Neuronal stem cell (in vitro differentiated cells): ENCODE measurements at regions not wholly inside any gene's neighbourhood (a gene's known extent, or its start where the extent isn't known, plus 50 kb on each side); places are given as distances from the start of the nearest gene placed in this dataset.

Source experiments
- DNase-seq: peaks from one replicate; pipeline ENCODE4 v3.0.0-alpha.2; 2013; ENCODE audit warnings: low spot score
- H2AFZ ChIP-seq: one replicate; pipeline ENCODE4 v1.6.1; 2013; ENCODE audit warnings: mild to moderate bottlenecking, low read length, inconsistent platforms
- H2AK5ac ChIP-seq: 2 replicates; pipeline ENCODE4 v1.6.1; 2013; ENCODE audit warnings: low read depth, mild to moderate bottlenecking, inconsistent platforms, low read length, moderate library complexity, mixed read lengths
- H2BK120ac ChIP-seq: 2 replicates; pipeline ENCODE4 v1.6.1; 2013; ENCODE audit warnings: low read depth, mild to moderate bottlenecking, inconsistent platforms, low read length, moderate library complexity, mixed read lengths
- H2BK12ac ChIP-seq: one replicate; pipeline ENCODE4 v1.6.1; 2013; ENCODE audit warnings: low read length, inconsistent platforms
- H2BK15ac ChIP-seq: 2 replicates; pipeline ENCODE4 v1.6.1; 2013; ENCODE audit warnings: mild to moderate bottlenecking, low read length, inconsistent platforms, mixed read lengths
- H2BK5ac ChIP-seq: one replicate; pipeline ENCODE4 v1.6.1; 2013; ENCODE audit warnings: inconsistent platforms, mild to moderate bottlenecking, low read length, moderate library complexity
- H3K14ac ChIP-seq: one replicate; pipeline ENCODE4 v1.6.1; 2013; ENCODE audit warnings: low read length, inconsistent platforms
- H3K18ac ChIP-seq: 2 replicates; pipeline ENCODE4 v1.6.1; 2013; ENCODE audit warnings: low read length, inconsistent platforms
- H3K23ac ChIP-seq: 2 replicates; pipeline ENCODE4 v1.6.1; 2013; ENCODE audit warnings: low read depth, mild to moderate bottlenecking, mixed read lengths, low read length, inconsistent platforms; ENCODE audit not compliant: poor library complexity
- H3K27ac ChIP-seq: replicated peaks from 3 replicates; pipeline ENCODE4 v1.5.1; 2013; ENCODE audit warnings: low read length, inconsistent platforms
- H3K27me3 ChIP-seq, 3 experiments: 2 replicates each; pipeline ENCODE4 v1.6.1; 2013; ENCODE audit warnings: low read length in 3 of 3, mild to moderate bottlenecking in 2 of 3, inconsistent platforms in 1 of 3, low read depth in 1 of 3, mixed read lengths in 1 of 3, moderate library complexity in 1 of 3; ENCODE audit not compliant: control insufficient read depth in 3 of 3, insufficient read depth in 3 of 3
- H3K36me3 ChIP-seq, 2 donors: replicated peaks in 1 of 2; 2 replicates each; pipeline ENCODE4 v1.6.1; 2013; ENCODE audit warnings: low read length in 2 of 2; ENCODE audit not compliant: control insufficient read depth in 2 of 2, insufficient read depth in 2 of 2
- H3K4ac ChIP-seq: 2 replicates; pipeline ENCODE4 v1.6.1; 2013; ENCODE audit warnings: inconsistent platforms, mild to moderate bottlenecking, low read length, moderate library complexity
- H3K4me1 ChIP-seq, 2 donors: 1 replicate in 1 of 2; 2 replicates in 1 of 2; pipeline ENCODE4 v1.6.1; 2013; ENCODE audit warnings: low read length in 2 of 2, low read depth in 1 of 2; ENCODE audit not compliant: control insufficient read depth in 2 of 2, insufficient read depth in 1 of 2
- H3K4me2 ChIP-seq: one replicate; pipeline ENCODE4 v1.6.1; 2013; ENCODE audit warnings: mild to moderate bottlenecking, low read length, inconsistent platforms; ENCODE audit not compliant: insufficient read depth, poor library complexity, severe bottlenecking
- H3K4me3 ChIP-seq, 2 donors: 2 replicates each; pipeline ENCODE4 v1.5.1; 2013; ENCODE audit warnings: low read length in 2 of 2, mild to moderate bottlenecking in 2 of 2, inconsistent platforms in 1 of 2, moderate library complexity in 1 of 2
- H3K79me1 ChIP-seq: one replicate; pipeline ENCODE4 v1.6.1; 2013; ENCODE audit warnings: low read depth, mild to moderate bottlenecking, inconsistent platforms, low read length, moderate library complexity
- H3K9ac ChIP-seq: one replicate; pipeline ENCODE4 v1.6.1; 2013; ENCODE audit warnings: mild to moderate bottlenecking, low read depth, low read length, inconsistent platforms; ENCODE audit not compliant: poor library complexity
- H3K9me3 ChIP-seq, 2 donors: replicated peaks in 1 of 2; 2 replicates each; pipeline versions ENCODE3 to v1.6.1; 2013; ENCODE audit warnings: low read length in 2 of 2, mild to moderate bottlenecking in 2 of 2, inconsistent platforms in 1 of 2, low read depth in 1 of 2, mixed read lengths in 1 of 2, moderate library complexity in 1 of 2; ENCODE audit not compliant: control insufficient read depth in 2 of 2, insufficient read depth in 1 of 2
- H4K8ac ChIP-seq: one replicate; pipeline ENCODE4 v1.6.1; 2013; ENCODE audit warnings: low read depth, mild to moderate bottlenecking, inconsistent platforms, low read length, moderate library complexity
- H4K91ac ChIP-seq: one replicate; pipeline ENCODE4 v1.6.1; 2013; ENCODE audit warnings: low read length, low read depth, mild to moderate bottlenecking, inconsistent platforms; ENCODE audit not compliant: poor library complexity
- WGBS, 2 donors: extraction: QIAGEN DNeasy Blood & Tissue Kit; methylation state at CpG; one replicate each; pipeline ENCODE4 v1.1.7; 2013; ENCODE audit warnings: missing lambda C conversion rate in 2 of 2, mixed read lengths in 1 of 2; ENCODE audit not compliant: insufficient read length in 2 of 2, insufficient replicate concordance in 1 of 2; ENCODE audit errors: extremely low coverage in 2 of 2; 5-methylcytosine and 5-hydroxymethylcytosine counted together

DNA sequence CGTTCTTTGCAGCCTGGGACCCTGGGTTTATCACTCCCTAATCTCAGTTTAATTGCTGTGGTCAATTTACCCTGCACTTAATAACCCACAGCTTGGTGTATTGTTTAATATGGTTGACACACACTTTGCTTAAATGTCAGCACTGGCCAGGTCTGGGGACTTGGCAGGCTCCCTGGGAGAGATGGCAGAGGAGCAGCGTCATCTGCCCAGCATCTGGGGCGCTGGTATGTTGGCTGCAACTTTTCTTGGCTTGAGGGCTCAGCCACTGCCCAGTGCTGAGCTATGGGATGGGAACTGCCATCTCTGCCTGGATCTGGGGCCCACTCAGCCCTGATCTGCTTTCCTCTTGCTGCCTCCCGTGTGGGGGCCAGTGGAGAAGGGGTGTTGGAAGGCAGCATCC lies 115.7 kb upstream of the IRX3 start:
- Histone ChIP-seq H3K23ac (no peak overlapping the region), H3K4me3 (no peak overlapping the region), H3K79me1 (no peaks in the 10 kb centered on the region), H2BK12ac (no peak overlapping the region), H3K9ac (no peak overlapping the region), H3K27ac (no peak overlapping the region), H3K14ac (no peak overlapping the region), H3K27me3 (peaks cover 0 to 12% (median 0%) of the 10 kb centered on the region in 3 experiments), H2BK120ac (no peak overlapping the region), H2BK5ac (peak overlapping the region; percentile 8), H3K4ac (no peak overlapping the region), H4K91ac (no peak overlapping the region), H3K18ac (peak overlapping the region; percentile 8), H3K4me1 (peaks cover 0 to 2% of the 10 kb centered on the region in 2 donors), H4K8ac (no peak overlapping the region), H3K9me3 (peaks cover 0 to 2% of the 10 kb centered on the region in 2 donors), H2AFZ (no peak overlapping the region), H3K4me2 (no peak overlapping the region), H2AK5ac (no peak overlapping the region), H3K36me3 (no peaks in the 10 kb centered on the region), H2BK15ac (no peak overlapping the region)
- no peak for DNase-seq
- WGBS, 2 donors = no CpG with 5 or more reads among the region's 4 CpGs

DNA sequence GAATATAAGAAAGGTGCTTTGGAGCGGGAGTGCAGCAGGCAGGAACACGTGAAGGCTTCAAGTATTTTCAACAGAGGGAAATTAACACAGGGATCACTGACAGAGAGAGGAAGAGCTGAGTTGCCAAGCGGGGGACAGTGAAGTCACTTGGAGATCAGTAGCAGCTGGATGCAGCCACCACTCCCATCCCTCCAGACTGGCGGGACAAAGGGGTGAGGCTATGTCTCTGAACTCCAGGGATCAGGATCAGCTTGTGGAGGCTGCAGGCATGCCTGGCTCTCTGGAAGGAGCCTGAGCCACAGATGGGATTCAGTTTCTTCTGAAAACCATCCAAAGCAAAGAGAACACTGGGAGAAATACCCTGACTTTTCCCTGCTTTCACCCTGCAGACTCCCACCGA lies 113.7 kb upstream of the IRX3 start:
- Histone ChIP-seq H4K91ac (no peak overlapping the region), H3K23ac (no peak overlapping the region), H3K4me3 (no peak overlapping the region), H3K9me3 (no peaks in the 10 kb centered on the region), H2BK15ac (no peak overlapping the region), H3K4me1 (peaks cover 0 to 2% of the 10 kb centered on the region in 2 donors), H2AK5ac (no peak overlapping the region), H3K79me1 (no peaks in the 10 kb centered on the region), H3K4ac (no peak overlapping the region), H3K18ac (no peak overlapping the region), H3K9ac (no peak overlapping the region), H2AFZ (peak overlapping the region; percentile 40), H3K36me3 (no peaks in the 10 kb centered on the region), H4K8ac (no peak overlapping the region), H2BK12ac (no peak overlapping the region), H3K27me3 (peaks cover 0 to 12% (median 0%) of the 10 kb centered on the region in 3 experiments), H2BK120ac (no peak overlapping the region), H3K14ac (no peak overlapping the region), H3K27ac (no peak overlapping the region), H3K4me2 (no peak overlapping the region), H2BK5ac (no peak overlapping the region)
- WGBS, 2 donors = no CpG with 5 or more reads among the region's 5 CpGs
- DNase-seq = no peak

GRCh38 chr16:54398986-54399385 lies 112.4 kb upstream of the IRX3 start:
- Histone ChIP-seq H2AK5ac (no peak overlapping the region), H3K4me2 (no peak overlapping the region), H2BK12ac (no peak overlapping the region), H2AFZ (no peak overlapping the region), H3K4ac (no peak overlapping the region), H3K9me3 (no peaks in the 10 kb centered on the region), H3K27ac (no peak overlapping the region), H3K4me1 (no peaks in the 10 kb centered on the region), H4K91ac (no peak overlapping the region), H2BK5ac (no peak overlapping the region), H3K79me1 (no peaks in the 10 kb centered on the region), H2BK15ac (no peak overlapping the region), H3K9ac (no peak overlapping the region), H3K4me3 (no peak overlapping the region), H3K23ac (no peak overlapping the region), H3K36me3 (no peaks in the 10 kb centered on the region), H4K8ac (no peak overlapping the region), H3K27me3 (peaks cover 0 to 12% (median 0%) of the 10 kb centered on the region in 3 experiments), H3K14ac (no peak overlapping the region), H2BK120ac (no peak overlapping the region), H3K18ac (no peak overlapping the region)
- no CpG with 5 or more reads among the region's 3 CpGs for whole genome bisulfite sequencing, 2 donors
- DNase-seq = no peak

DNA sequence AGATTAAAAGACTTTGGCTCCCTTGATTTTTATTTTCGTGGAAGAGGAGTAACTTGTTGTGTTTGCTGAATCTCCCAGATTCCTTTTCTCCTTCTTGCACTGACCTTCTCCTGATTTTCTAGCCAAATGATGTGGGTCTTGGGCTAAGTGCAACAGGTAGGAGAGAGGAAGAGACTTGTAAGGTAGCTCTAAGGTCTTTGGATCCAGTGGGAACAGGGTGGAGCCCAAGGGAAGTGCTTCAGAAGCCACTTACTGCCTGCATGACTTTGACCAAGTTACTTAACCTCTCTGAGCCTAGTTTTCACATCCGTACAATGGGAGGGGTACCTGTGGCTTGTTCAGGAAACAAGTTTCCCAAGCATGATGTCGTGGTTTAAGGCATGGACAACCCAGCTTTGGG lies 111.3 kb upstream of the IRX3 start:
- Histone ChIP-seq H3K14ac (no peak overlapping the region), H2AFZ (no peak overlapping the region), H3K23ac (no peak overlapping the region), H3K9ac (no peak overlapping the region), H4K91ac (no peak overlapping the region), H3K27ac (no peak overlapping the region), H2BK5ac (no peak overlapping the region), H4K8ac (no peak overlapping the region), H3K4me2 (no peak overlapping the region), H2BK12ac (no peak overlapping the region), H3K27me3 (peaks cover 0 to 3% (median 0%) of the 10 kb centered on the region in 3 experiments), H3K79me1 (no peaks in the 10 kb centered on the region), H3K4me1 (no peaks in the 10 kb centered on the region), H3K9me3 (no peaks in the 10 kb centered on the region), H3K18ac (no peak overlapping the region), H2AK5ac (no peak overlapping the region), H2BK120ac (no peak overlapping the region), H3K4ac (no peak overlapping the region), H3K4me3 (no peak overlapping the region), H3K36me3 (no peaks in the 10 kb centered on the region), H2BK15ac (no peak overlapping the region)
- DNase-seq = no peak
- WGBS, 2 donors = no CpG with 5 or more reads among the region's 3 CpGs
